Type B pancreatic cell (in vitro differentiated cells): ENCODE measurements at regions not wholly inside any gene's neighbourhood (a gene's known extent, or its start where the extent isn't known, plus 50 kb on each side); places are given as distances from the start of the nearest gene placed in this dataset.

ENCODE experiments used
- DNase-seq: peaks from one replicate; pipeline ENCODE4 v3.0.0; 2021; ENCODE audit warnings: mixed read lengths; ENCODE audit not compliant: unreplicated experiment; ENCODE audit errors: extremely low spot score
- H3K27ac Mint-ChIP-seq: 2 replicates; pipeline ENCODE4 v1.8.0; 2021; ENCODE audit warnings: mild to moderate bottlenecking, mixed read lengths
- H3K27me3 Mint-ChIP-seq: 2 replicates; pipeline ENCODE4 v1.8.0; 2021; ENCODE audit warnings: mixed read lengths
- H3K36me3 Mint-ChIP-seq: 2 replicates; pipeline ENCODE4 v1.8.0; 2021; ENCODE audit warnings: mixed read lengths
- H3K4me1 Mint-ChIP-seq: one replicate; pipeline ENCODE4 v1.8.0; 2021; ENCODE audit warnings: mixed read lengths; ENCODE audit not compliant: unreplicated experiment
- H3K4me3 Mint-ChIP-seq: 2 replicates; pipeline ENCODE4 v1.8.0; 2021; ENCODE audit warnings: mild to moderate bottlenecking, mixed read lengths
- H3K9me3 Mint-ChIP-seq: 2 replicates; pipeline ENCODE4 v1.8.0; 2021; ENCODE audit warnings: mixed read lengths
- TF ChIP-seq, protein P1 (sequence below): fragments of 200-600 bp; sonication (generic); conservative IDR thresholded peaks from 2 replicates; pipeline ENCODE4 v1.5.0; 2021; ENCODE audit warnings: antibody characterized with exemption, mild to moderate bottlenecking

DNA sequence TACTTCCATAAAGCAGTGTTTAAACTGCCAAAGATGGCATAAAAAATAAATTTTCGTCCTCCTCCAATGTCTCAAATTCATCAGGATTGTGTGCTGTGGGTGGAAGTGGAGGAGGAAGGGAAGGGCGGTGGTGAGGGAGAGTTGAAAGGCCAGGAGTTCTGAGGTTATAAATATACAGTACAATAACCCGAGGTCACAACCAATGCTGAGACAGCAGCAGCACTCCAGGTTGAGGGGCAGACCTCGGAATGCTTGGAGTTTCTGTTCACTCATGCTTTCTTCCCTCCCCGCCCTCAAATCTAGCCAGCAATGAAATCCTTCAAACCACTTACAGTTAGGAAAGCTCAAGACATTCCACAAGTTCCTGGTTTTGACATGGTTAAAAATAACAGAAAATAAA lies 134.0 kb upstream of the SMAD1 start:
- peaks cover 12% of the 10 kb centered on the region for H3K4me1 Mint-ChIP-seq
- H3K27ac Mint-ChIP-seq = peak overlapping the region; percentile 46

DNA sequence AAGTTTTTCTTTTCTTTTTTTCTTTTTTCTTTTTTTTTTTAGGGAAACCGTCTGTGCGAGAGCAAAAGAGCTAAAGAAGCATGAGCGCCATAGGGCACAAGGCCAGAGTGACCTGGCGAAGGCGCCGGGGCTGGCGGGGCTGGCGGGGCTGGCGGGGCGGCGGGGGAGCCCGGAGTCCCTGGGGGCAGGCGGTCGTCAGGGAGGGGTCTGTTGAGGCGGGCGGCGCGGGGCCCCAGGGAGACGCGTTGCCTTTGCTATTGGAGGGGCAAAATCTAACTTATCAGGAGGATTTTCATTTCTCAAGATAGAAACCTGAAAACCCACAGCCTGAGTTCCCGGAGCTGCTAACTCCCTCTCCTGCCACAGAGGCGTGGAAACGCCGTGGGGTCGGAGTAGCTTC lies 135.6 kb upstream of the SMAD1 start:
- H3K4me1 Mint-ChIP-seq = peaks cover 12% of the 10 kb centered on the region
- no peaks in the 10 kb centered on the region for H3K9me3 Mint-ChIP-seq
- no peak overlapping the region for H3K27ac Mint-ChIP-seq
- no peak overlapping the region for H3K4me3 Mint-ChIP-seq
- no peaks in the 10 kb centered on the region for H3K27me3 Mint-ChIP-seq
- DNase-seq = no peak
- TF ChIP-seq, protein P1, sequence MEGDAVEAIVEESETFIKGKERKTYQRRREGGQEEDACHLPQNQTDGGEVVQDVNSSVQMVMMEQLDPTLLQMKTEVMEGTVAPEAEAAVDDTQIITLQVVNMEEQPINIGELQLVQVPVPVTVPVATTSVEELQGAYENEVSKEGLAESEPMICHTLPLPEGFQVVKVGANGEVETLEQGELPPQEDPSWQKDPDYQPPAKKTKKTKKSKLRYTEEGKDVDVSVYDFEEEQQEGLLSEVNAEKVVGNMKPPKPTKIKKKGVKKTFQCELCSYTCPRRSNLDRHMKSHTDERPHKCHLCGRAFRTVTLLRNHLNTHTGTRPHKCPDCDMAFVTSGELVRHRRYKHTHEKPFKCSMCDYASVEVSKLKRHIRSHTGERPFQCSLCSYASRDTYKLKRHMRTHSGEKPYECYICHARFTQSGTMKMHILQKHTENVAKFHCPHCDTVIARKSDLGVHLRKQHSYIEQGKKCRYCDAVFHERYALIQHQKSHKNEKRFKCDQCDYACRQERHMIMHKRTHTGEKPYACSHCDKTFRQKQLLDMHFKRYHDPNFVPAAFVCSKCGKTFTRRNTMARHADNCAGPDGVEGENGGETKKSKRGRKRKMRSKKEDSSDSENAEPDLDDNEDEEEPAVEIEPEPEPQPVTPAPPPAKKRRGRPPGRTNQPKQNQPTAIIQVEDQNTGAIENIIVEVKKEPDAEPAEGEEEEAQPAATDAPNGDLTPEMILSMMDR = no peak
- H3K36me3 Mint-ChIP-seq = no peaks in the 10 kb centered on the region

More for the DNA sequence above, 134.0 kb upstream of the SMAD1 start:
- no peak for DNase-seq
- no peaks in the 10 kb centered on the region for H3K9me3 Mint-ChIP-seq
- H3K36me3 Mint-ChIP-seq = no peaks in the 10 kb centered on the region
- H3K27me3 Mint-ChIP-seq = no peaks in the 10 kb centered on the region
- TF ChIP-seq, protein P1 = no peak
- H3K4me3 Mint-ChIP-seq = no peak overlapping the region

GRCh38 chr4:145345401-145345800 lies 136.3 kb upstream of the SMAD1 start:
- H3K36me3 Mint-ChIP-seq = no peaks in the 10 kb centered on the region
- TF ChIP-seq, protein P1 = no peak
- no peak for DNase-seq

GRCh38 chr4:145341381-145341780 lies 140.3 kb upstream of the SMAD1 start:
- DNase-seq = no peak
- peak overlapping the region; percentile 79 for H3K27ac Mint-ChIP-seq
- TF ChIP-seq, protein P1 = no peak
- H3K4me3 Mint-ChIP-seq = peak overlapping the region; percentile 47
- no peaks in the 10 kb centered on the region for H3K36me3 Mint-ChIP-seq
- peaks cover 6% of the 10 kb centered on the region for H3K4me1 Mint-ChIP-seq
- H3K27me3 Mint-ChIP-seq = no peaks in the 10 kb centered on the region
- H3K9me3 Mint-ChIP-seq = no peaks in the 10 kb centered on the region

More at GRCh38 chr4:145345401-145345800, 136.3 kb upstream of the SMAD1 start:
- peaks cover 12% of the 10 kb centered on the region for H3K4me1 Mint-ChIP-seq
- H3K27ac Mint-ChIP-seq = no peak overlapping the region
- H3K9me3 Mint-ChIP-seq = no peaks in the 10 kb centered on the region
- H3K4me3 Mint-ChIP-seq = no peak overlapping the region
- no peaks in the 10 kb centered on the region for H3K27me3 Mint-ChIP-seq

DNA sequence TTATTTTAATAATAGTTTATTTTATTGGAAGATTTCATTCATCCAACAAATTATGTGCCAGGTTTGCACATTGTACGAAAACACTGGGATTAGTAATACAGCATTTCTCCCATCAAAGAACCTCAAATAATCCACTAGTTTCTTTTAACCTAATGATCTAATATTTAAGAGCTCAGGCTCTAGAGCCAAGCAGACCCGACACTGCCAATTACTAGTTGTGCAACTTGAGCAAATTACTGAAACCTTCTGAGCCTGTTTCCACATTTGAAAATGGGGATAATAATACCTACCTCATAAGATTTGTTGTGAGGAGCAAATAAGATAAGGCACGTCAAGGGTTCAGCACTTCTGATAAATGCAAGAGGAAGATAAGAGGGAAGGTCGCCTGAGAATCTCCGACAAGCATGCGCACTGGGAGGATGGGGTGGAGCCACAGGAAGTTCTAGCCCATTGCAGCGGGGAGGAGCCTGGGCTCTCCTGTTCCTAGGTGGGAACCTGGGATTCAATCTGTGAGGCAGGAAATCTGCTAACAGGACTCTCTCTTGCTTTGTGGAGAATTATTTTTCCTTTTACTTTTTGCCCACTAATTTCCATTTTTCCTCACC lies 141.5 kb upstream of the SMAD1 start:
- H3K27me3 Mint-ChIP-seq = no peaks in the 10 kb centered on the region
- no peaks in the 10 kb centered on the region for H3K9me3 Mint-ChIP-seq
- H3K36me3 Mint-ChIP-seq = no peaks in the 10 kb centered on the region
- TF ChIP-seq, protein P1 = no peak
- no peak overlapping the region for H3K4me3 Mint-ChIP-seq
- DNase-seq = no peak
- H3K27ac Mint-ChIP-seq = no peak overlapping the region
- H3K4me1 Mint-ChIP-seq = peaks cover 6% of the 10 kb centered on the region
